ENCODE measurements at regions not wholly inside any gene's neighbourhood (a gene's known extent, or its start where the extent isn't known, plus 50 kb on each side); places are given as distances from the start of the nearest gene placed in this dataset.
"Not testable (repeated sequence)": the region's sequence is repeated elsewhere in the genome, so short reads cannot be mapped to it uniquely, and the experiment has no call there.

DNA sequence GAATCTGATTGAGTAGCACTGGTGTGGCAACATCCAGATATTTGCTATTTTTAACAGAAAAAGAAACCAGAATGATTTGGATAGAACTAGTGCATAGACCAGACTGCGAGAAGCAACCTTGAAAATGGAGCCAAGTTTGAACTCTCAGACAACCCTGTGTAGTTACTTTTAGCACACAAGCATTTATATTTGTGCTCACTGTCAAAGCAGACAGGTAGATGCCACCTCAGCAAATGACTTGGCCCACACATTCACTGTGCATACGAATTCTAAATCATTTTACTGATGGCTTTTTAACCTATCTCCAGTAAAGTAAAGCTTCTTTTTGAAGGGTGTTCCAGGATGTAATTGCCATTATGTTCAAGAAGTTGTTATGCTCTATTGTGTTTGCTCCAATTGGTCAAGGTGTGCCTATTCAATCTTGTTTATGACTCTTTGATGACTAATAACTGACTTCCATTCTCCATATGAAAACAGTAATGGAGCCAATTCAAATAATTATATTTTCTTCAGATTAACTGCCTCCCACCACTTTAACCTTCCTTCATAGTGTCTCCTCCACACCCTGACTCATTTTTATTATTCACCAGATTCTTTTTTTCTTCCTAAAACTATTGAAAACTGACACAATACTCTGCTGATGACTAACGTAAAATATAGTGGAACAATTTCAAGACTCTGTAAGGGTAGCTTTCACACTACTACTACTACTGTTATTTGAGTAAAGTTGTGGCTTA, 138.5 kb downstream of the CCER1 start:
- DNase-seq (ENCODE audit: extremely low spot score), result no peak
- no peaks in the 10 kb centered on the region for H3K36me3 ChIP-seq (ENCODE audit: insufficient read depth)
- no peak overlapping the region for H3K4me3 ChIP-seq (ENCODE audit: low read depth, low read length)
- WGBS, result 86% methylated on average over 3 of the region's 3 CpGs
- H3K27ac ChIP-seq (ENCODE audit: low read depth), result no peak overlapping the region
- H3K4me1 ChIP-seq (ENCODE audit: insufficient read depth), result no peaks in the 10 kb centered on the region

DNA sequence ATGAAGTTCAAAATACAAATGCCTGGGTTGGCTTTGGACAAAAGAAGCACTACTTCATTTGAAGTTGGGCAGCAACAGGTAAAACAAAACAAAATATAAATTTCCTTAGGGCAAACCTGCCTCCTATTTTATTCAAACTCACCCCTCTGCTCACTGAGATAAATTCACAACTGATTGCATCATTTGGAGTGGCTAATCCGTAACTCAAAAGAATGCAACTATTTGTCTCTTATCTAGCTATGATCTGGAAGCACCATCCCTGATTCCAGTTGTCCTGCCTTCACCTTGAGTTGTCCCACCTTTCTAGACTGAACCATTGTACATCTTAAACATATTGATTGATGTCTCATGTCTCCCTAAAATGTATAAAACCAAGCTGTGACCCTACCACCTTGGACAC, 145.0 kb downstream of the CCER1 start:
- 75% methylated on average over 1 of the region's 1 CpG for WGBS
- Histone ChIP-seq H3K4me1 (ENCODE audit: insufficient read depth) (no peaks in the 10 kb centered on the region), H3K36me3 (ENCODE audit: insufficient read depth) (no peaks in the 10 kb centered on the region)

GRCh38 chr12:90808568-90808967, 146.4 kb downstream of the CCER1 start:
- Histone ChIP-seq H3K27ac (ENCODE audit: low read depth) (no peak overlapping the region), H3K4me1 (ENCODE audit: insufficient read depth) (no peaks in the 10 kb centered on the region), H3K36me3 (ENCODE audit: insufficient read depth) (no peaks in the 10 kb centered on the region), H3K4me3 (ENCODE audit: low read depth, low read length) (no peak overlapping the region)
- 91% methylated on average over 3 of the region's 3 CpGs for WGBS
- no peak for DNase-seq (ENCODE audit: extremely low spot score)

More for the DNA sequence above, 145.0 kb downstream of the CCER1 start:
- H3K4me3 ChIP-seq (ENCODE audit: low read depth, low read length), result no peak overlapping the region
- H3K27ac ChIP-seq (ENCODE audit: low read depth), result no peak overlapping the region
- no peak for DNase-seq (ENCODE audit: extremely low spot score)

DNA sequence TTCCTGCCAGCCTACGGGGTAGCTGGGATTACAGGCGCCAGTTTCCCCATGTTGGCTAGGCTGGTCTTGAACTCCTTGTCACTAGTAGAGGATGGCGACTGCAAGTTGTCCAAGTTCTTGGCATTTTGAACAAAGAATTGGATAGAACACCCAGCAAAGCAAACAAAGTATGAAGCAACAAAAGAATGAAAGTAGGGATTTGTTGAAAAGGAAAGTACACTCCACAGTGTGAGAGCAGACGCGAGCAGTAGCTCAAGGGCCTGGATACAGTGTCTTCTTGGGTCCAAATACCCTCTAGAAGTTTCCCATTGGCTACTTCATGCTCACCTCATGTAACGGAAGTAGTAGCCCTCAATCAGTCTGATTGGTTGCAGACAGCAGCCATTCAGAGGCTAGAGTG, 152.2 kb downstream of the CCER1 start:
- Histone ChIP-seq H3K4me1 (ENCODE audit: insufficient read depth) (no peaks in the 10 kb centered on the region), H3K4me3 (ENCODE audit: low read depth, low read length) (no peak overlapping the region), H3K36me3 (ENCODE audit: insufficient read depth) (no peaks in the 10 kb centered on the region), H3K27ac (ENCODE audit: low read depth) (no peak overlapping the region)
- WGBS, result 94% methylated on average over 6 of the region's 6 CpGs
- no peak for DNase-seq (ENCODE audit: extremely low spot score)

- 91% methylated on average over 4 of the region's 4 CpGs for WGBS
Measured at GRCh38 chr12:90801776-90802175, 153.2 kb downstream of the CCER1 start.

DNA sequence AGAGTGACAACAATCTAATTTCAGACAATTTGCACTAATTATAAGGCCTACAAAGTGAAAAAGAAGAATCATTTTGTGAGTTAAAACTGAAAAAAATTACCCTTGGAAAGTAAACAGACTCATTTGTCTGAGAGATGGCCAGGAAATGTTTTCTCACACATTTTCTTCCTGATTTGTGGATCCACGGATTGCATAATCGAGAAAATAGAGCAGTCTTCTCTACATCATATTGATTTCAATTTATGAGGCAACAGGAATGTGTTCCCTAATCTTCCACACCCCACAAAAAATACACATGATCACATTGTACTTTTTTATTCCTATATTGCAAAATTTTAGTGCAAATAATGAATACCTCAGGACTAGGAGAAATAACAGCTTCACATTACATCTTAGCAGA, 160.8 kb downstream of the CCER1 start:
- Histone ChIP-seq H3K4me1 (ENCODE audit: insufficient read depth) (no peaks in the 10 kb centered on the region), H3K27ac (ENCODE audit: low read depth) (no peak overlapping the region), H3K4me3 (ENCODE audit: low read depth, low read length) (no peak overlapping the region), H3K36me3 (ENCODE audit: insufficient read depth) (no peaks in the 10 kb centered on the region)
- DNase-seq (ENCODE audit: extremely low spot score), result no peak
- WGBS, result 39% methylated on average over 2 of the region's 2 CpGs

More at GRCh38 chr12:90801776-90802175, 153.2 kb downstream of the CCER1 start:
- no peak overlapping the region for H3K4me3 ChIP-seq (ENCODE audit: low read depth, low read length)
- H3K36me3 ChIP-seq (ENCODE audit: insufficient read depth), result no peaks in the 10 kb centered on the region
- no peak for DNase-seq (ENCODE audit: extremely low spot score)
- no peaks in the 10 kb centered on the region for H3K4me1 ChIP-seq (ENCODE audit: insufficient read depth)
- no peak overlapping the region for H3K27ac ChIP-seq (ENCODE audit: low read depth)

GRCh38 chr12:90792718-90793117, 162.3 kb downstream of the CCER1 start:
- not testable (repeated sequence) for DNase-seq (ENCODE audit: extremely low spot score); H3K4me3 ChIP-seq (ENCODE audit: low read depth, low read length); H3K27ac ChIP-seq (ENCODE audit: low read depth); H3K36me3 ChIP-seq (ENCODE audit: insufficient read depth); H3K4me1 ChIP-seq (ENCODE audit: insufficient read depth)
- WGBS, result 60% methylated on average over 1 of the region's 1 CpG

GRCh38 chr12:90791445-90791844, 163.5 kb downstream of the CCER1 start:
- Histone ChIP-seq H3K36me3 (ENCODE audit: insufficient read depth) (no peaks in the 10 kb centered on the region), H3K4me3 (ENCODE audit: low read depth, low read length) (no peak overlapping the region), H3K27ac (ENCODE audit: low read depth) (no peak overlapping the region), H3K4me1 (ENCODE audit: insufficient read depth) (no peaks in the 10 kb centered on the region)
- WGBS, result 80% methylated on average over 3 of the region's 3 CpGs
- no peak for DNase-seq (ENCODE audit: extremely low spot score)

GRCh38 chr12:90790747-90791146, 164.2 kb downstream of the CCER1 start:
- no peak overlapping the region for H3K4me3 ChIP-seq (ENCODE audit: low read depth, low read length)
- no peaks in the 10 kb centered on the region for H3K4me1 ChIP-seq (ENCODE audit: insufficient read depth)
- 78% methylated on average over 4 of the region's 4 CpGs for WGBS
- no peak overlapping the region for H3K27ac ChIP-seq (ENCODE audit: low read depth)
- no peak for DNase-seq (ENCODE audit: extremely low spot score)
- H3K36me3 ChIP-seq (ENCODE audit: insufficient read depth), result no peaks in the 10 kb centered on the region

DNA sequence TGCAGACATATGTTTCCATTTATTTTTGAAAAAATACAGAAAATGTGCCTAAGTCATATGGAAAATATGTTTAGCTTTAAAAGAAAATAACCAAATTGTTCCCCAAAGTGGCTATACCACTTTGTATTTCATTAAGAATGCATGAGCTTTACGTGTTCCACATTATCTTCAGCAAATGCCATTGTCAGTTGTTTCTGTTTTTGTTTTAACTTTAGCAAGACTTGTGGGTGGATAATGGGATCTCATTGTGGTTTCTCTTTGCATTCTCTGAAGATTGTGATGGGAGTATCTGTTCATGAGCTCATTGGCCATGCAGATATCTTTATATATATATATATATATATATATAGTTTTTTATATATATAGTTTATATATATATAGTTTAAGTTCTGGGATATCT, 181.5 kb downstream of the CCER1 start:
- Histone ChIP-seq H3K4me1 (ENCODE audit: insufficient read depth) (no peaks in the 10 kb centered on the region), H3K27ac (ENCODE audit: low read depth) (no peak overlapping the region), H3K36me3 (ENCODE audit: insufficient read depth) (no peaks in the 10 kb centered on the region), H3K4me3 (ENCODE audit: low read depth, low read length) (no peak overlapping the region)
- 83% methylated on average over 1 of the region's 1 CpG for WGBS
- no peak for DNase-seq (ENCODE audit: extremely low spot score)

DNA sequence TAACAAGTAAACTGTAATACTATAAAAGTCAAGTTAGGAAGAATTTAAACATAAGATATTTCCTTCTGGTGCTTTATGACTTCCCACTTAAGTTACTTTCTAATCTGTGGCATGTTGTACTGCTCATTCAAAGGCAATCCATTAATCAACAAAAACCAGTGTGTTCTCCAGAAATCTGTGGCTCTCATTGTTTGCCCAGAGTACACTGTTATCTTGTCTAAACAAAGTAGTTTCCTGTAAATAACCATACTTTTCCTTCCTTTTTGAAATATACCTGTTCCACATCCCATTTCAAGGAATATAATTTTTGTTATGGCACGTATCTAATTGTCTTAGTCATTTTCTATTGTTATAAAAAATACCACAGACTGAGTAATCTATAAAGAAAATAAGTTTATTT, 184.1 kb downstream of the CCER1 start:
- no peak overlapping the region for H3K27ac ChIP-seq (ENCODE audit: low read depth)
- H3K4me3 ChIP-seq (ENCODE audit: low read depth, low read length), result no peak overlapping the region
- no peaks in the 10 kb centered on the region for H3K4me1 ChIP-seq (ENCODE audit: insufficient read depth)
- WGBS, result 80% methylated on average over 1 of the region's 1 CpG
- DNase-seq (ENCODE audit: extremely low spot score), result no peak
- no peaks in the 10 kb centered on the region for H3K36me3 ChIP-seq (ENCODE audit: insufficient read depth)

- no peak for DNase-seq (ENCODE audit: extremely low spot score)
- 85% methylated on average over 1 of the region's 1 CpG for WGBS
- no peak overlapping the region for H3K4me3 ChIP-seq (ENCODE audit: low read depth, low read length)
- no peaks in the 10 kb centered on the region for H3K36me3 ChIP-seq (ENCODE audit: insufficient read depth)
- no peaks in the 10 kb centered on the region for H3K4me1 ChIP-seq (ENCODE audit: insufficient read depth)
- no peak overlapping the region for H3K27ac ChIP-seq (ENCODE audit: low read depth)
Measured at GRCh38 chr12:90757957-90758356, 197.0 kb downstream of the CCER1 start.

- H3K27ac ChIP-seq (ENCODE audit: low read depth), result no peak overlapping the region
- whole genome bisulfite sequencing, result 66% methylated on average over 1 of the region's 1 CpG
- no peak for DNase-seq (ENCODE audit: extremely low spot score)
Measured at GRCh38 chr12:90745211-90745610, 209.8 kb downstream of the CCER1 start.

GRCh38 chr12:90741611-90742010, 213.4 kb downstream of the CCER1 start:
- Histone ChIP-seq H3K4me3 (ENCODE audit: low read depth, low read length) (no peak overlapping the region), H3K36me3 (ENCODE audit: insufficient read depth) (no peaks in the 10 kb centered on the region), H3K4me1 (ENCODE audit: insufficient read depth) (no peaks in the 10 kb centered on the region), H3K27ac (ENCODE audit: low read depth) (no peak overlapping the region)
- 68% methylated on average over 4 of the region's 4 CpGs for WGBS
- no peak for DNase-seq (ENCODE audit: extremely low spot score)

More at GRCh38 chr12:90745211-90745610, 209.8 kb downstream of the CCER1 start:
- no peaks in the 10 kb centered on the region for H3K4me1 ChIP-seq (ENCODE audit: insufficient read depth)
- H3K36me3 ChIP-seq (ENCODE audit: insufficient read depth), result no peaks in the 10 kb centered on the region
- H3K4me3 ChIP-seq (ENCODE audit: low read depth, low read length), result no peak overlapping the region

DNA sequence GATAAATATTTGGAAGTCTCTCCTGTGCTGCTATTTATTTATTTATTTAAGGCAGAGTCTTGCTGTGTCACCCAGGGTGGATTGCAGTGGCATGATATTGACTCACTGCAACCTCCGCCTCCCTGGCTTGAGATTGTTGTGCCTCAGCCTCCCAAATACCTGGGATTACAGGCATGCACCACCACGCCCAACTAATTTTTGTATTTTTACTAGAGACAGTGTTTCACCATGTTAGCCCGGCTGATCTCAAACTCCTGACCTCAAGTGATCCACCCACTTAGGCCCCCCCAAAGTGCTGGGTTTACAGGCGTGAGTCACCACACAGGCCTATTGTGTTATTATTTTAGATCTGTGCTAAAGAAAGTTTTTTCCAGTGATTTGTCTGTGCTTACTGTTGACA, 225.2 kb downstream of the CCER1 start:
- Histone ChIP-seq H3K27ac (ENCODE audit: low read depth) (no peak overlapping the region), H3K36me3 (ENCODE audit: insufficient read depth) (no peaks in the 10 kb centered on the region), H3K4me3 (ENCODE audit: low read depth, low read length) (no peak overlapping the region), H3K4me1 (ENCODE audit: insufficient read depth) (peaks cover 1% of the 10 kb centered on the region)
- DNase-seq (ENCODE audit: extremely low spot score), result no peak
- WGBS, result 84% methylated on average over 4 of the region's 4 CpGs
